ENCODE measurements at regions not wholly inside any gene's neighbourhood (a gene's known extent, or its start where the extent isn't known, plus 50 kb on each side); places are given as distances from the start of the nearest gene placed in this dataset.

GRCh38 chr7:41529831-41530230 lies 173.1 kb downstream of the INHBA start:
- Histone ChIP-seq H3K79me2 (ENCODE audit: insufficient read depth, low read length) (no peaks in the 10 kb centered on the region), H3K4me2 (ENCODE audit: low read depth, low read length, poor library complexity, severe bottlenecking) (no peak overlapping the region), H4K20me1 (ENCODE audit: low read depth, low read length) (no peaks in the 10 kb centered on the region), H3K27me3 (ENCODE audit: low read length) (no peaks in the 10 kb centered on the region), H3K4me3 (ENCODE audit: insufficient read depth, low read length, poor library complexity, severe bottlenecking) (no peak overlapping the region), H3K9me3 (ENCODE audit: insufficient read depth, low read length) (0 out of 2 replicates have a peak, but pooled peaks cover 4% of the 10 kb centered on the region), H3K9ac (ENCODE audit: low read length) (no peak overlapping the region), H3K36me3 (ENCODE audit: low read length) (no peaks in the 10 kb centered on the region), H2AFZ (ENCODE audit: low read depth, low read length, severe bottlenecking) (no peak overlapping the region), H3K27ac (ENCODE audit: low read depth, low read length) (no peak overlapping the region), H3K9me2 (replicated peaks; ENCODE audit: insufficient read depth, low read length) (no peaks in the 10 kb centered on the region), H3F3A (ENCODE audit: insufficient read depth) (no peaks in the 10 kb centered on the region)
- no peak for TF ChIP-seq CTCF (IDR thresholded peaks at IDR 0.05; ENCODE audit: insufficient read depth, low read length, poor library complexity, severe bottlenecking)
- no peak for TF ChIP-seq EZH2phosphoT487 (conservative IDR thresholded peaks at IDR 0.05; ENCODE audit: low read length)

GRCh38 chr7:41524876-41525275 lies 178.0 kb downstream of the INHBA start:
- Histone ChIP-seq H3K27me3 (ENCODE audit: low read length) (no peaks in the 10 kb centered on the region), H2AFZ (ENCODE audit: low read depth, low read length, severe bottlenecking) (no peak overlapping the region), H3K9me2 (replicated peaks; ENCODE audit: insufficient read depth, low read length) (no peaks in the 10 kb centered on the region), H4K20me1 (ENCODE audit: low read depth, low read length) (no peaks in the 10 kb centered on the region), H3K4me3 (ENCODE audit: insufficient read depth, low read length, poor library complexity, severe bottlenecking) (no peak overlapping the region), H3K9ac (ENCODE audit: low read length) (no peak overlapping the region), H3K36me3 (ENCODE audit: low read length) (no peaks in the 10 kb centered on the region), H3F3A (ENCODE audit: insufficient read depth) (no peaks in the 10 kb centered on the region), H3K79me2 (ENCODE audit: insufficient read depth, low read length) (no peaks in the 10 kb centered on the region), H3K4me2 (ENCODE audit: low read depth, low read length, poor library complexity, severe bottlenecking) (no peak overlapping the region), H3K27ac (ENCODE audit: low read depth, low read length) (no peak overlapping the region), H3K9me3 (ENCODE audit: insufficient read depth, low read length) (peaks cover 20% of the 10 kb centered on the region; the same call in 1 of the 2 replicates)
- TF ChIP-seq EZH2phosphoT487 (conservative IDR thresholded peaks at IDR 0.05; ENCODE audit: low read length) (no peak), CTCF (IDR thresholded peaks at IDR 0.05; ENCODE audit: insufficient read depth, low read length, poor library complexity, severe bottlenecking) (no peak)

- H3K79me2 ChIP-seq (ENCODE audit: insufficient read depth, low read length): no peaks in the 10 kb centered on the region
- no peak for TF ChIP-seq EZH2phosphoT487 (conservative IDR thresholded peaks at IDR 0.05; ENCODE audit: low read length)
- TF ChIP-seq CTCF (IDR thresholded peaks at IDR 0.05; ENCODE audit: insufficient read depth, low read length, poor library complexity, severe bottlenecking): no peak
- no peak overlapping the region for H3K4me2 ChIP-seq (ENCODE audit: low read depth, low read length, poor library complexity, severe bottlenecking)
- H2AFZ ChIP-seq (ENCODE audit: low read depth, low read length, severe bottlenecking): no peak overlapping the region
- H3K27me3 ChIP-seq (ENCODE audit: low read length): no peaks in the 10 kb centered on the region
- peaks cover 17% of the 10 kb centered on the region; the same call in 1 of the 2 replicates for H3K9me3 ChIP-seq (ENCODE audit: insufficient read depth, low read length)
- no peaks in the 10 kb centered on the region for H4K20me1 ChIP-seq (ENCODE audit: low read depth, low read length)
- no peak overlapping the region for H3K9ac ChIP-seq (ENCODE audit: low read length)
- no peaks in the 10 kb centered on the region for H3K9me2 ChIP-seq (replicated peaks; ENCODE audit: insufficient read depth, low read length)
- no peaks in the 10 kb centered on the region for H3K36me3 ChIP-seq (ENCODE audit: low read length)
- H3K27ac ChIP-seq (ENCODE audit: low read depth, low read length): no peak overlapping the region
- no peaks in the 10 kb centered on the region for H3F3A ChIP-seq (ENCODE audit: insufficient read depth)
- no peak overlapping the region for H3K4me3 ChIP-seq (ENCODE audit: insufficient read depth, low read length, poor library complexity, severe bottlenecking)
Measured at GRCh38 chr7:41520445-41520844, 182.4 kb downstream of the INHBA start.

Data from SU-DHL-6 (cell line).